Cardiac muscle cell (in vitro differentiated cells and primary cell): ENCODE measurements at regions not wholly inside any gene's neighbourhood (a gene's known extent, or its start where the extent isn't known, plus 50 kb on each side); places are given as distances from the start of the nearest gene placed in this dataset.
"Not testable (repeated sequence)": the region's sequence is repeated elsewhere in the genome, so short reads cannot be mapped to it uniquely, and the experiment has no call there.

Experiments used
- DNase-seq, 2 donors: peaks; one replicate each; pipeline versions ENCODE4 v3.0.0 to v3.0.0-alpha.2; 2010 to 2017; ENCODE audit warnings: low read depth in 1 of 2, low spot score in 1 of 2
- H3K27ac ChIP-seq: fragments of 200-600 bp; sonication (generic); 2 replicates; pipeline ENCODE4 v1.5.1; 2016
- H3K27me3 ChIP-seq: fragments of 200-600 bp; sonication (generic); 2 replicates; pipeline ENCODE4 v1.6.0; 2016; ENCODE audit warnings: control low read depth
- H3K36me3 ChIP-seq: fragments of 200-600 bp; sonication (generic); 2 replicates; pipeline ENCODE4 v1.5.1; 2016; ENCODE audit warnings: control low read depth
- H3K4me1 ChIP-seq: fragments of 200-600 bp; sonication (generic); 2 replicates; pipeline ENCODE4 v1.8.1; 2017; ENCODE audit warnings: low read depth, mild to moderate bottlenecking, mixed run types
- H3K4me3 ChIP-seq: fragments of 200-600 bp; sonication (generic); 2 replicates; pipeline ENCODE4 v1.5.1; 2016; ENCODE audit warnings: mild to moderate bottlenecking
- H3K9me3 ChIP-seq: fragments of 200-600 bp; sonication (generic); 2 replicates; pipeline ENCODE4 v1.5.1; 2017; ENCODE audit warnings: low read depth, mild to moderate bottlenecking, control low read depth
- CTCF ChIP-seq: IDR thresholded peaks from 2 replicates; pipeline ENCODE4 v1.5.1; 2012; ENCODE audit warnings: low read depth, mild to moderate bottlenecking, low read length

- no peak for DNase-seq
- no peak overlapping the region for H3K27ac ChIP-seq
- no peaks in the 10 kb centered on the region for H3K27me3 ChIP-seq
- H3K9me3 ChIP-seq = no peaks in the 10 kb centered on the region
- no peak overlapping the region for H3K4me3 ChIP-seq
- H3K36me3 ChIP-seq = no peaks in the 10 kb centered on the region
- H3K4me1 ChIP-seq = peaks cover 6% of the 10 kb centered on the region
- TF ChIP-seq CTCF = no peak
Measured at GRCh38 chr12:93008044-93008778, 79.1 kb upstream of the EEA1 start.

- H3K27me3 ChIP-seq, DNase-seq, H3K9me3 ChIP-seq, H3K27ac ChIP-seq, H3K36me3 ChIP-seq, H3K4me1 ChIP-seq, H3K4me3 ChIP-seq: not testable (repeated sequence)
Measured at GRCh38 chr12:93008880-93009279, 79.8 kb upstream of the EEA1 start.

- H3K4me1 ChIP-seq = peaks cover 6% of the 10 kb centered on the region
Measured at GRCh38 chr12:93009533-93009932, 80.4 kb upstream of the EEA1 start.

GRCh38 chr12:93010461-93010860 lies 81.4 kb upstream of the EEA1 start:
- H3K27ac ChIP-seq = no peak overlapping the region
- H3K36me3 ChIP-seq = no peaks in the 10 kb centered on the region
- no peaks in the 10 kb centered on the region for H3K9me3 ChIP-seq
- H3K27me3 ChIP-seq = no peaks in the 10 kb centered on the region
- no peak for DNase-seq
- peaks cover 6% of the 10 kb centered on the region for H3K4me1 ChIP-seq
- H3K4me3 ChIP-seq = no peak overlapping the region
- TF ChIP-seq CTCF = no peak

More at GRCh38 chr12:93009533-93009932, 80.4 kb upstream of the EEA1 start:
- Histone ChIP-seq H3K36me3 (no peaks in the 10 kb centered on the region), H3K27ac (no peak overlapping the region), H3K4me3 (no peak overlapping the region), H3K9me3 (no peaks in the 10 kb centered on the region), H3K27me3 (no peaks in the 10 kb centered on the region)
- no peak for TF ChIP-seq CTCF
- DNase-seq = no peak

- H3K36me3 ChIP-seq = no peaks in the 10 kb centered on the region
- no peaks in the 10 kb centered on the region for H3K27me3 ChIP-seq
- H3K4me1 ChIP-seq = peaks cover 4% of the 10 kb centered on the region
- H3K9me3 ChIP-seq = no peaks in the 10 kb centered on the region
- TF ChIP-seq CTCF = no peak
- no peak overlapping the region for H3K4me3 ChIP-seq
- DNase-seq = no peak
- H3K27ac ChIP-seq = no peak overlapping the region
Measured at GRCh38 chr12:93011100-93011499, 82.0 kb upstream of the EEA1 start.

- H3K27me3 ChIP-seq = no peaks in the 10 kb centered on the region
- H3K36me3 ChIP-seq = no peaks in the 10 kb centered on the region
- no peak overlapping the region for H3K4me3 ChIP-seq
- DNase-seq = peak in 1 of 2 donors; percentile 8
- peaks cover 14% of the 10 kb centered on the region for H3K4me1 ChIP-seq
- H3K9me3 ChIP-seq = no peaks in the 10 kb centered on the region
- no peak overlapping the region for H3K27ac ChIP-seq
- TF ChIP-seq CTCF = no peak
Measured at GRCh38 chr12:93015871-93016751, 87.0 kb upstream of the EEA1 start.
